Hepatocyte (in vitro differentiated cells): ENCODE measurements at regions not wholly inside any gene's neighbourhood (a gene's known extent, or its start where the extent isn't known, plus 50 kb on each side); places are given as distances from the start of the nearest gene placed in this dataset.

Experiments
- CTCF ChIP-seq: fragments of 200-600 bp; sonication (generic); IDR thresholded peaks from 2 replicates; pipeline ENCODE4 v1.5.1; 2016; ENCODE audit warnings: antibody characterized with exemption, mild to moderate bottlenecking; ENCODE audit not compliant: poor library complexity
- EZH2 ChIP-seq: fragments of 200-600 bp; sonication (generic); IDR thresholded peaks from 2 replicates; pipeline ENCODE4 v1.6.1; 2016; ENCODE audit warnings: antibody characterized with exemption, mild to moderate bottlenecking, borderline replicate concordance
- EZH2phosphoT487 ChIP-seq: fragments of 200-600 bp; sonication (generic); IDR thresholded peaks from one replicate; pipeline ENCODE4 v1.6.1; 2018; ENCODE audit warnings: antibody characterized with exemption, mild to moderate bottlenecking, low read depth, moderate library complexity; ENCODE audit not compliant: unreplicated experiment, severe bottlenecking

GRCh38 chr9:99351647-99352046 is 129.6 kb downstream of the SEC61B start:
- TF ChIP-seq CTCF (no peak), EZH2 (no peak), EZH2phosphoT487 (no peak)
